Ishikawa (cell line): ENCODE measurements at regions not wholly inside any gene's neighbourhood (a gene's known extent, or its start where the extent isn't known, plus 50 kb on each side); places are given as distances from the start of the nearest gene placed in this dataset.

Source experiments
- CEBPB ChIP-seq: IDR thresholded peaks from 2 replicates; pipeline ENCODE4 v1.6.1; 2012
- CREB1 ChIP-seq: IDR thresholded peaks from 2 replicates; pipeline ENCODE4 v1.6.1; 2012; ENCODE audit warnings: low read depth
- EGR1 ChIP-seq: IDR thresholded peaks from 2 replicates; pipeline ENCODE4 v1.6.1; 2012
- EP300 ChIP-seq: IDR thresholded peaks from 2 replicates; pipeline ENCODE4 v1.6.1; 2012; ENCODE audit warnings: borderline replicate concordance
- FOXM1 ChIP-seq: IDR thresholded peaks from 2 replicates; pipeline ENCODE4 v1.6.1; 2012; ENCODE audit warnings: low read depth, borderline replicate concordance
- NFIC ChIP-seq: IDR thresholded peaks from 2 replicates; pipeline ENCODE4 v1.6.1; 2012
- RAD21 ChIP-seq: IDR thresholded peaks from 2 replicates; pipeline ENCODE4 v1.6.1; 2012; ENCODE audit warnings: low read depth
- TAF1 ChIP-seq: IDR thresholded peaks from 2 replicates; pipeline ENCODE4 v1.6.1; 2012; ENCODE audit warnings: low read depth, mild to moderate bottlenecking
- TCF12 ChIP-seq: IDR thresholded peaks from 2 replicates; pipeline ENCODE4 v1.6.1; 2012; ENCODE audit warnings: low read depth
- TEAD4 ChIP-seq: IDR thresholded peaks from 2 replicates; pipeline ENCODE4 v1.6.1; 2012
- YY1 ChIP-seq: IDR thresholded peaks from 2 replicates; pipeline ENCODE4 v1.6.1; 2012; ENCODE audit warnings: low read depth
- ZBTB7A ChIP-seq: IDR thresholded peaks from 2 replicates; pipeline ENCODE4 v1.6.1; 2012; ENCODE audit warnings: low read depth
- TF ChIP-seq, protein P1 (sequence below): IDR thresholded peaks from 2 replicates; pipeline ENCODE4 v1.6.1; 2012; ENCODE audit warnings: low read depth, mild to moderate bottlenecking
- TF ChIP-seq, protein P2 (sequence below): IDR thresholded peaks from 2 replicates; pipeline ENCODE4 v1.6.1; 2012
- TF ChIP-seq, protein P3 (sequence below): IDR thresholded peaks from 2 replicates; pipeline ENCODE4 v1.6.1; 2012

DNA sequence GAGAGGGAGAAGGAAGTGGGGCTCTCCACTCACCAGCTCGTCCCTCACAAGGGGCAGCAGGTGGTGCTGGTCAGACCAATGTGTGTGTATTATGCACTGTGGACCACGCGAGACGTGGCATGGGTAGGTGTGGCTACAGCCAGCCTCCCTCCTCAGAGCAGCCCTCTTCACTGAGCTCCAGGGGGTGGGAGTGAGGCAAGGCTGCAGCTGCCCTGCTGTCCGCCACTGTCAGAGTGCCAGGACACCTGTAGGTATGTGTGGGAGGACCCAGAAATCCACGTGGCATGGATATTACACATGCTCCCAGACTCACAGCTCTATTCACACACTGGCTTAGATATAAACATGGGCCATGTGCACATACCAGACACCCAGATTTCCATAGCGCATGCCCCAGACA lies 90.3 kb downstream of the VEGFA start:
- TF ChIP-seq TCF12 (peak; percentile 63), EGR1 (peak; percentile 71; the same call in 1 of the 2 replicates), TEAD4 (0 out of 2 replicates have a peak, but pooled peaks have one; percentile 21), TAF1 (no peak), ZBTB7A (no peak)
- TF ChIP-seq, protein P1, sequence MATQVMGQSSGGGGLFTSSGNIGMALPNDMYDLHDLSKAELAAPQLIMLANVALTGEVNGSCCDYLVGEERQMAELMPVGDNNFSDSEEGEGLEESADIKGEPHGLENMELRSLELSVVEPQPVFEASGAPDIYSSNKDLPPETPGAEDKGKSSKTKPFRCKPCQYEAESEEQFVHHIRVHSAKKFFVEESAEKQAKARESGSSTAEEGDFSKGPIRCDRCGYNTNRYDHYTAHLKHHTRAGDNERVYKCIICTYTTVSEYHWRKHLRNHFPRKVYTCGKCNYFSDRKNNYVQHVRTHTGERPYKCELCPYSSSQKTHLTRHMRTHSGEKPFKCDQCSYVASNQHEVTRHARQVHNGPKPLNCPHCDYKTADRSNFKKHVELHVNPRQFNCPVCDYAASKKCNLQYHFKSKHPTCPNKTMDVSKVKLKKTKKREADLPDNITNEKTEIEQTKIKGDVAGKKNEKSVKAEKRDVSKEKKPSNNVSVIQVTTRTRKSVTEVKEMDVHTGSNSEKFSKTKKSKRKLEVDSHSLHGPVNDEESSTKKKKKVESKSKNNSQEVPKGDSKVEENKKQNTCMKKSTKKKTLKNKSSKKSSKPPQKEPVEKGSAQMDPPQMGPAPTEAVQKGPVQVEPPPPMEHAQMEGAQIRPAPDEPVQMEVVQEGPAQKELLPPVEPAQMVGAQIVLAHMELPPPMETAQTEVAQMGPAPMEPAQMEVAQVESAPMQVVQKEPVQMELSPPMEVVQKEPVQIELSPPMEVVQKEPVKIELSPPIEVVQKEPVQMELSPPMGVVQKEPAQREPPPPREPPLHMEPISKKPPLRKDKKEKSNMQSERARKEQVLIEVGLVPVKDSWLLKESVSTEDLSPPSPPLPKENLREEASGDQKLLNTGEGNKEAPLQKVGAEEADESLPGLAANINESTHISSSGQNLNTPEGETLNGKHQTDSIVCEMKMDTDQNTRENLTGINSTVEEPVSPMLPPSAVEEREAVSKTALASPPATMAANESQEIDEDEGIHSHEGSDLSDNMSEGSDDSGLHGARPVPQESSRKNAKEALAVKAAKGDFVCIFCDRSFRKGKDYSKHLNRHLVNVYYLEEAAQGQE, result no peak
- TF ChIP-seq, protein P2, sequence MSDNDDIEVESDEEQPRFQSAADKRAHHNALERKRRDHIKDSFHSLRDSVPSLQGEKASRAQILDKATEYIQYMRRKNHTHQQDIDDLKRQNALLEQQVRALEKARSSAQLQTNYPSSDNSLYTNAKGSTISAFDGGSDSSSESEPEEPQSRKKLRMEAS, result peak; percentile 68

DNA sequence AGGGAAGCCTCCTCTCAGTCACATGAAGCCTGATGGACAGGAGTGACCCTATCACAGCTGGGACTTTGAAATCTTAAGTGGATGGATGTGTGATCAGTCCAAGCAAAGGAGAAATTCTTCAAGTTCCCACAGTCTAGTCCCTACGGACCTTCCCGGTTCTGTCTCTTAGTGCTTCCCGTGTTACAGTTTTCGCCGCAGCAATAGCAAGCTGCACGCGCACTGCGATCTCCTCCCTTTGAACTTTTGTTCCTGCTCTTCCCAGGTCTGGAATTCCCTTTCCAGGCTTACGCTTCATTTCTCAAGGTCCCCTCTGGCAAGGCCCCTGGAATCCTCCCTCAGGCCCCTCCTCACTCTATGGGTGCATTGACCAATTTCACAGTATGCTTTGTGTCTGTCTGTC lies 89.2 kb downstream of the VEGFA start:
- TF ChIP-seq NFIC, result no peak
- TF ChIP-seq, protein P1, result no peak
- TF ChIP-seq TEAD4, result no peak
- no peak for TF ChIP-seq CREB1
- no peak for TF ChIP-seq CEBPB
- TF ChIP-seq EP300, result no peak
- TF ChIP-seq TAF1, result no peak
- TF ChIP-seq FOXM1, result no peak
- TF ChIP-seq, protein P3, sequence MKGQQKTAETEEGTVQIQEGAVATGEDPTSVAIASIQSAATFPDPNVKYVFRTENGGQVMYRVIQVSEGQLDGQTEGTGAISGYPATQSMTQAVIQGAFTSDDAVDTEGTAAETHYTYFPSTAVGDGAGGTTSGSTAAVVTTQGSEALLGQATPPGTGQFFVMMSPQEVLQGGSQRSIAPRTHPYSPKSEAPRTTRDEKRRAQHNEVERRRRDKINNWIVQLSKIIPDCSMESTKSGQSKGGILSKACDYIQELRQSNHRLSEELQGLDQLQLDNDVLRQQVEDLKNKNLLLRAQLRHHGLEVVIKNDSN, result no peak
- TF ChIP-seq, protein P2, result no peak
- TF ChIP-seq YY1, result no peak
- no peak for TF ChIP-seq RAD21

DNA sequence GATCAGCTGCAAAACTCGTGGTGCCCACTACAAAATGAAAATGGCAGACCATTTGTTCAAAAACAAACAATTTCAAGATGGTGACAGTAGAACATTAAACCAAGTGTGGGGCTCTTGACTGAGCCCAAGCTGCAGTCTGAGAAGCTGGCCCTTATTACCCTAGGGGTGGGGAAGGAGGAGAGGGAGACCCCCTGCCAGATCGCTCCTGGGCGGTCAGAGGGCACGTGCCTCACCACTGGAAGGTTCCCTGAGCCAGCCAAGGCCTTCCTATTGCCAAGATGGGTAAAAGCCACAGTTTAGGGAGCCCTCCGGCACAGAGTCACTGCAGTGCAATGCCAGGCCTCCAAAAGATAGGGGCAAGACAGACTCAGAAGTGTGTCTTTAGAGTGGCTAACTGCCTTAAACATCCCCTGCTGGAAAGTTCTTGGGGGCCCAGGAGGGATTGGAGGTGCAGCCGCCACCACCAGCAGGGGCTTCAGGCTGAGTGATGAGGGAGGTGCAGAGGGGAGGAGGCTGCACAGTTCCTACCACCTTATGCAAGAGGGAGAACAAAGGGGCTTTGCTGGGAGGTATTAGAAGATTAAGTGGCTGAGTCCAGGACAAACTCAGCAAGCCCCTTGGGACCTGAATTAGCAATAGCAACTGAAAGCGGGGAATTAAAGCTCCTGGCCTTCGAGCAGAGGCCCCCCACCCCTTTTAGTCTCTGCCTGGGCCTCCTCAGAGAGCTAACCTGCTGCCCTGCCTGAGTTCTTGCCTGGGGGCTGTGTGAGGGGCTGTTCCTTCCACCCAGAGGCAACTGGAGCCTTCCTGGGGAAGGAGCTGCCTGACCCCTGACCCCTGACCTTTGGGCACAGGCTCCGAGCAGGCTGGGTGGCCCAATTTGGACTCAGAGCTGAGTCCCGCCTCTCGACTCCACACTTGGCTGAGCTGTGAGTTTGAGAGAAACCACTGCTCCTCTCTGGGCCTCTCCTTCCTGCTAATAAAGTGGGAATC lies 88.4 kb downstream of the VEGFA start:
- TF ChIP-seq TAF1 (no peak), ZBTB7A (no peak)
- TF ChIP-seq, protein P3, result no peak
- TF ChIP-seq, protein P1, result no peak

DNA sequence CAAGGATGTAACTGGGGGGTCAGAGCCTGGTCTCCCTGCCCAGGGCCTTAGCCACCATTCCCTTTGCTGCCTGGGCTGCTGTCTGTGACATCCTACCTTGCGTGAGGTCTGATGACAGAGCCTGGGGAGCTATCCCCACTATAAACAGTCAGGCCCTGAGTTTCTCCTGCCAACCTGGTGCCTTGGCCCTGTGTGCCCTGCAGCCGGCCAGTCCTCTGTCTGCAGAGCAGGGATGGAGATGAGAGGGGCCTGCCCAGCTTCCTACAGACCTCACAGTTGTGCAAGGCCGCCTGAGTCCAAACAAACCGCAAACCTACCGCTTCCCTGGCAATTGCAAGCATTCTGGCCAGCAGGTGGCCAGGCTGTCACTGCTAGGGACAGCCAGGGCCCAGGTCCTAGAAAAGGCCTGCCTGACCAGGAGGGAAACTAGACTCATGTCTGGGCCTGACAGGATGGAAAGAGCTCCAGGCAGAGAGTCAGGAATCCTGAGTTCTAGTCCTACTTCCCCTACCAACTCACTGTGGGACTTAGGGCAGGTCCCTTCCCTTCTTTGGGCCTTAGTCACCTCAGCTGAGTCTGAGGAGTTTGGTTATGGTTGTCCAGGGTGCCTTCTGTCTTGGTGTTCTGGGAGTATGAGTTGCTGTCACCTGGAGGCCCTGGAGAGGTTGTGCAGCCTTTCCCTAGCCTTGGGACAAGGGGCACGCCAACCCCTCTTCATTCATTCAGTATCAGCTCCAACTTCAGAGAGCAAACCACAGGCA lies 86.2 kb downstream of the VEGFA start:
- TF ChIP-seq NFIC, result no peak
- TF ChIP-seq RAD21, result peak; percentile 50
- no peak for TF ChIP-seq CREB1
- no peak for TF ChIP-seq TCF12
- TF ChIP-seq, protein P1, result no peak
- TF ChIP-seq TAF1, result no peak
- no peak for TF ChIP-seq EGR1
- no peak for TF ChIP-seq CEBPB
